ENCODE measurements at regions not wholly inside any gene's neighbourhood (a gene's known extent, or its start where the extent isn't known, plus 50 kb on each side); places are given as distances from the start of the nearest gene placed in this dataset.
"Not testable (repeated sequence)": the region's sequence is repeated elsewhere in the genome, so short reads cannot be mapped to it uniquely, and the experiment has no call there.

GRCh38 chr15:38075466-38075865 is 141.0 kb downstream of the TMCO5A start:
- DNase-seq, result no peak

GRCh38 chr15:38076786-38077185 is 142.3 kb downstream of the TMCO5A start:
- DNase-seq, result peak; percentile 40

- no peak for DNase-seq
Measured at GRCh38 chr15:38079236-38079635, 144.8 kb downstream of the TMCO5A start.

- DNase-seq, result no peak
Measured at GRCh38 chr15:38080651-38081275, 146.3 kb downstream of the TMCO5A start.

DNA sequence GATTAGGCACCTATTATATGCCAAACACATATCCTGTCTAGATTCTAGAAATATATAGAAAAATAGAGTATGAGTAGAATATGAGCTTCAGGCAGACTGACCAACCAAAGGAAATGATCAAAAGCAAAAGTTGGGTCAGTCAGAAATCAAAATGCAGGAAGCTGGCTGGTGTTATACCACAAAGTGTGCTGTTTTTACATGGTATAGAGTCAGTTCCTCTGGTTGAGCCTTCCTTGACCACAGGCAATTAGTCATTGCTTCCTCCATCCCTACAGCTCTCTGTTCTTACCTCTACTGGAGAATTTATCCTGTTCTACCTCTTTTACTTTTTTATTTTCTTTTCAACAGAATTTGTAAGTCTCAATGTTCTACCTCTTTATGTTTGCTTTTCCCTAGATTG is 149.8 kb downstream of the TMCO5A start:
- DNase-seq, result no peak

- no peak for DNase-seq
Measured at GRCh38 chr15:38085114-38085513, 150.7 kb downstream of the TMCO5A start.

- DNase-seq, result no peak
Measured at GRCh38 chr15:38085931-38086568, 151.6 kb downstream of the TMCO5A start.

- no peak for DNase-seq
Measured at GRCh38 chr15:38086611-38087010, 152.2 kb downstream of the TMCO5A start.

DNA sequence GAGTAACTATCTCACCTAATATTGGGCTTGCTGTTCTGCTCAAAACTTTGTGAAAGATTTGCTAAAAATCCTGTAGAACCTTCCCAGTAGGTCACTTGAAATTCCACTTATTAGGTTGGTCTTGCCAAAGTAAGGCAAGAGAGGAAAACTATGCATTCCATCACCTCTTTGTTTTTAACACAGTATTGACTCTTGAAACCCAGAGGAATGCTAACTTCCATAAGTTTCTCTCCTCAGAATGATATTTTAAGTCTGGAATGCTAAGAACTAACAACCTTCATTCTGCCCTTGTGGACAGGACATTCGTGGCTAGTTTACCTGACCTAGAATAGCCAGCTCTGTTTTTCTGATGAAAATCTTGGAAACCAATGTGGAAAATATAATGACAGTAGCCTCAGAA is 154.5 kb downstream of the TMCO5A start:
- no peak for DNase-seq

GRCh38 chr15:38090223-38090622 is 155.8 kb downstream of the TMCO5A start:
- no peak for DNase-seq

- no peak for DNase-seq
Measured at GRCh38 chr15:38090678-38091077, 156.2 kb downstream of the TMCO5A start.

- no peak for DNase-seq
Measured at GRCh38 chr15:38091078-38091645, 156.7 kb downstream of the TMCO5A start.

GRCh38 chr15:38093931-38094330 is 158.7 kb upstream of the SPRED1 start:
- no peak for DNase-seq

DNA sequence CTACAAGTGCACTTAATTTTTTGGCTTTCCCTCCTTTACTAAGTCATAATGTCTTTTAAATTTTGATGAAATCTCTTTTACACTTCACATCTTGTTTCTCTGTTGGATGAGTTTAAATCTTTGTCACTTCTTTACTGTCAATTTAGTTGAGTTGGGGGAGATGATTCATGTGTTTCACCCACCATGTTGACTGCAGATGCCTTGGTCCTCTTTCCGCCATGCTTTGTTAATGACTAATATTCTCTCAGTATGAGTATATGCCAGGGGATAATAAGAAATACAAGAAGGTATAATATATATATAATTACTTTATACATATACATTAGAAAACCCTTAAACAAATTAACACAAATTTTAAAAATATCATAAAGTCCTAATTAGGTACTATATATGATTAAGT is 149.7 kb upstream of the SPRED1 start:
- no peak for DNase-seq

DNA sequence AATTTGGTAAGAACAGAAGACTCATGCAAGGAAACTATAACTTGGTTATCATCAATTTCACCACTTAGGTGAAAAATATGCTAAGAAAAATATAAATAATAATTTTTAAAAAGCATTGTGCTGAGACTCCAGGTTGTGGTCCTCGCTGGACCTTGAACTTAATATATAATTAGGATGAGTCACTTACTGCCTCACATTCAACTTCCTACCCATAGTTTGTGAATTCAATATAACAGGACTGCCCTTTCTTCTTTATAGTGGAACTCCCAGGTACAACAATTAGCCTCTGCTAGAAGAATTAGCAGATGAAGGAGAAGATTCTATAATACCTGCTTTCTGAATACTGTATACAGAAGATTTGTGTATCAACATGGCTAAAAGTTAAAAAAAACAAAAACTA is 149.1 kb upstream of the SPRED1 start:
- DNase-seq, result no peak

- DNase-seq, result no peak
Measured at GRCh38 chr15:38111070-38111469, 141.6 kb upstream of the SPRED1 start.

- DNase-seq, result no peak
Measured at GRCh38 chr15:38112406-38112805, 140.2 kb upstream of the SPRED1 start.

DNA sequence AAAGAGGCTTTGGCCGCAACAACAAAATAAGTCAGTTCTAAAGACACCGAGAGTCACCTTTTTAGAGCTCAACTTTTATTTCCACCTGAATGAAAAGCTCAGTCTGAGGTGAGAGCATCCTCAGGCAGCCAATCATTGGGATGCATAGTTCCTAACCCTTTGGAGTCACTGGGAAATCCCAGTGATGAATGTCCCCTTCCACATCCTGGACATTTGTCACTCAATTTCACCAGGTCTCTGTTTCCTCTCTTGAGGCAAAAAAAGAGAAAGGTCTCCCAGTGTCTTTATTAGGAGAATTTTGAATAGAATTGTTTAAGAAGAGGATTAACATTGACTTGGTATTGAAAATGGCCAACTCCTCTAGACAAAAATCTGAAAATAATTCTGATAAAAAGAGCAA is 137.5 kb upstream of the SPRED1 start:
- no peak for DNase-seq

DNA sequence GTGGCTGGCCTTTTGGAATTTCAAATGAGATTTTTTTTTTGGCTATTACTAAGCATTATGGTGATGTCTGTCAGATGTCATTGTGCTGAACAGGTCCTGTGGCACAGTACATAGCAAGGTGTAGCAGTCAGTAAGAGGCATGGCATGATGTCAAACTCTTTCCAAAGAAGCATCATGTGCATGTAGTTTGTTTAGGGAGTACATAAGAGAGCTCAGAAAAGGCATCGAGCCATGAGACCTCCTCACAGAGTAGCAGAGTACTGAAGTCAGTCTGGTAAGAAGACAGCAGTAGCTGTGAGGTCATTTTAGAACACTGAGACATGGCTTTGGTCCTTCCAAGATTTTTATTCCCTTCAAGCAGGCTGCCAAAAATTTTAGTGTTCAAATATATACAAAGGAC is 134.9 kb upstream of the SPRED1 start:
- DNase-seq, result no peak

- not testable (repeated sequence) for DNase-seq
Measured at GRCh38 chr15:38119865-38120264, 132.8 kb upstream of the SPRED1 start.

GRCh38 chr15:38127306-38127771 is 125.3 kb upstream of the SPRED1 start:
- DNase-seq, result no peak

DNA sequence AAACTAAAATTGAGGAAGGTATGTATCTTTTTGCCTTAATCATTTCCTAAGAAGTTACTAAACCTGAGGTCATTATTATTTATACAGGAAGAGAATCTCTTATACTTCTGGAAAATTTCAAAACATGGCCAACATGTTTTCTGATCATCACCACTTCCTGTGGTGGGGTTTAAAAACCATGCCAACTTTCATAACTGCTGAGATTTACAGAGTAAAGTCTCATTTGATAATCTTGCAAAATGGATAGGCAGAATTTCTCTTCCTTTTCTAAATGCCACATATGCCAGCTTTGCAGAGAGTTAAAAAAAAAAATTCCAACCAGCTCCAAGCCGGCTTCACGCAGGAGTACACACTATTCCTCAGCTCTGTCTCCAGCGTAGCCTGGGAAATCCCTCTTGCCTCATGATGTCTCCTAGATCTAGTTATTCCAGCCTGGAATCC is 124.3 kb upstream of the SPRED1 start:
- no peak for DNase-seq

- no peak for DNase-seq
Measured at GRCh38 chr15:38128921-38129320, 123.7 kb upstream of the SPRED1 start.

DNA sequence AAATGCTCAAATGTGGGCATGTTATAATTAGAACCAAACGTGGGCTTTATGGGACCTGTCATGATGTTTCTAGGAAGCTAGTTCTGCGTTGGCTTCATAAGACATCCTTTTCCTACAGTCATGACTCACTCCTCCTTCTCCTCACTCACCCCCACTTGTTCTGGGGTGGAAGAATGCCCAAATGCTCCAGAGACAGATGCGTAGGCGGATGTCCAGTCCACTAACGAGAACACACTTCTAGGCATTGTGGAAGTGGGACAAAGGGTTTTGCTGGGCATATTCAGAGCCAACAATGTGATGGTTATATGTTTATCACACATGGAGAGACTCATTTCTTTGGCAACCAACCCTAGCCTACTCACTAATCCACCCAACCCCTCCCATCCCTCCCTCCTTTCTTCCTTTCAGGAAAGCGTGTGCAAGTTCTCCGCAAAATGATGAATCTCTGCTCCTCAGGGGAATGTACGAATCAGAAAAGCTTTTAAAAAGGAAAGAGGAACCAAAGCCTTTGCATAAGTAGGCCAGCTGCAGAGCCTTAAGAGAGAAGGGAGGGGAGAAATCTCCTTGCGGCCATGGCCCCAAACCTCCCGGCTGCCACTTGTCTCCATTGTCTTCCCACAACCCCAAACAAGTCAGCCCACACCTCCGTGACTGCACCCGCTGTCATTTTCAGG is 123.0 kb upstream of the SPRED1 start:
- DNase-seq, result peak; percentile 69

Measured in retina (tissue), 1 donor.